ENCODE measurements at regions not wholly inside any gene's neighbourhood (a gene's known extent, or its start where the extent isn't known, plus 50 kb on each side); places are given as distances from the start of the nearest gene placed in this dataset.

DNA sequence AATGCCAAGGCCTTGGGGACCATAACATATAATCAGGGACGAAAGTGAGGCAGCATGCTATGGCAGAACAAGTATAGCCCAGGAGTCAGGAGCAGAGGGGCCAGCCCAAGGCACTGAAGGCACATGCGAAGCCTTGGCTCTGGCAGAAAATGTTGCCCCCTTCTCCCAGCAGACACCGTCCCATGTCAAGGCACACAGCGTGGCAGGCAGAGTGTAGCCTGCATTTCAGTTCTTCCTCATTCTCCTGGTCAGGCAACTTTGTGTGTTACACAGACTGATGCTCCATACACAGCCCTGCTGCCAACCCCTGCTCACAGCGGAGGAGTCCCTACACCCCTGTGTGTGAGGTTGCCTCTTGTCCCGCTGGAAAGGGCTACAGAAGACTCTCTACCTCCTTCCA is 480.8 kb downstream of the BCL11A start:
- H3K4me1 ChIP-seq (replicated peaks in 1 of 4; ENCODE audit: control insufficient read depth in 3 of 4, insufficient read depth in 4 of 4, low read length in 3 of 4): no peaks in the 10 kb centered on the region
- no peak overlapping the region for H2BK12ac ChIP-seq (ENCODE audit: low read depth, low read length)
- H3K9me3 ChIP-seq (ENCODE audit: insufficient read depth in 2 of 2, low read depth in 1 of 2, low read length in 1 of 2): no peaks in the 10 kb centered on the region
- H3K9ac ChIP-seq (replicated peaks in 1 of 4; ENCODE audit: extremely low read depth in 1 of 4, low read depth in 3 of 4, low read length in 3 of 4): no peak overlapping the region
- no peak overlapping the region for H2BK5ac ChIP-seq (ENCODE audit: low read depth, low read length)
- H3K4me3 ChIP-seq (ENCODE audit: extremely low read depth in 1 of 4, insufficient read depth in 2 of 4, low read depth in 3 of 4, low read length in 4 of 4): no peak overlapping the region
- no peak overlapping the region for H3K18ac ChIP-seq (ENCODE audit: extremely low read depth, low read length)
- no peaks in the 10 kb centered on the region for H3K79me2 ChIP-seq (ENCODE audit: control insufficient read depth in 1 of 2, insufficient read depth in 2 of 2, low read length in 2 of 2)
- H2BK20ac ChIP-seq (ENCODE audit: low read length): no peak overlapping the region
- no peak overlapping the region for H3K27ac ChIP-seq (ENCODE audit: low read depth, low read length)
- no peaks in the 10 kb centered on the region for H3K79me1 ChIP-seq (ENCODE audit: low read depth, low read length)
- no peak overlapping the region for H4K8ac ChIP-seq (ENCODE audit: extremely low read depth, insufficient read depth, low read length)
- H4K5ac ChIP-seq (ENCODE audit: insufficient read length, low read depth, low read length): no peak overlapping the region
- DNase-seq (ENCODE audit: low read depth in 1 of 2, low spot score in 2 of 2) (no peak), FAIRE-seq (no peak)
- H2BK120ac ChIP-seq (replicated peaks; ENCODE audit: low read depth, low read length): no peak overlapping the region
- ChIA-PET CTCF (ENCODE audit: partially characterized antibody) (no interaction called here), POLR2A (ENCODE audit: partially characterized antibody) (no interaction called here)
- no peak overlapping the region for H2AK5ac ChIP-seq (ENCODE audit: low read depth, low read length)
- H4K91ac ChIP-seq (replicated peaks; ENCODE audit: insufficient read length, low read length): no peak overlapping the region
- no peak for TF ChIP-seq POU5F1 (IDR thresholded peaks at IDR 0.05; ENCODE audit: low read depth, low read length)
- no peak overlapping the region for H3K56ac ChIP-seq (replicated peaks; ENCODE audit: insufficient read length, low read depth, low read length)
- no peak overlapping the region for H3K14ac ChIP-seq (ENCODE audit: insufficient read length)
- H3K23me2 ChIP-seq (ENCODE audit: low read depth, low read length): peaks cover 4% of the 10 kb centered on the region; the same call in 1 of the 2 replicates
- H3K27me3 ChIP-seq (replicated peaks in 1 of 4; ENCODE audit: control insufficient read depth in 3 of 4, extremely low read depth in 1 of 4, insufficient read depth in 3 of 4, low read length in 3 of 4): no peaks in the 10 kb centered on the region; a peak in 1 of 7 replicates
- H2AFZ ChIP-seq (ENCODE audit: low read length): no peak overlapping the region
- no peaks in the 10 kb centered on the region for H3K36me3 ChIP-seq (ENCODE audit: control insufficient read depth in 2 of 4, insufficient read depth in 4 of 4, low read length in 3 of 4)
- no peak overlapping the region for H3K4ac ChIP-seq (replicated peaks; ENCODE audit: insufficient read length, low read depth, low read length)
- H3K23ac ChIP-seq (ENCODE audit: insufficient read length): no peak overlapping the region
- H3K4me2 ChIP-seq (ENCODE audit: insufficient read depth in 1 of 2, low read depth in 2 of 2, low read length in 2 of 2): no peak overlapping the region
- no peak overlapping the region for H2BK15ac ChIP-seq (ENCODE audit: low read length)
- H4K20me1 ChIP-seq (replicated peaks in 1 of 2; ENCODE audit: control insufficient read depth in 1 of 2, insufficient read depth in 2 of 2, low read length in 2 of 2): no peaks in the 10 kb centered on the region
- 96% methylated on average over 6 of the region's 6 CpGs; no CpG with 5 or more reads in 1 of the 2 experiments for WGBS, 2 experiments (ENCODE audit: extremely low coverage in 1 of 2, insufficient coverage in 1 of 2, insufficient read length in 1 of 2, insufficient replicate concordance in 2 of 2, low coverage in 1 of 2, low lambda C conversion rate in 2 of 2, missing lambda C conversion rate in 1 of 2)
